ENCODE measurements at regions not wholly inside any gene's neighbourhood (a gene's known extent, or its start where the extent isn't known, plus 50 kb on each side); places are given as distances from the start of the nearest gene placed in this dataset.

GRCh38 chr5:105945203-105945972 lies 1725.3 kb downstream of the EFNA5 start:
- Histone ChIP-seq H3K27ac (ENCODE audit: low read depth, low read length, poor library complexity, severe bottlenecking) (no peak overlapping the region), H3K9ac (ENCODE audit: low read length) (no peak overlapping the region), H3K4me2 (ENCODE audit: low read length) (no peak overlapping the region), H3K36me3 (ENCODE audit: insufficient read depth, low read length) (no peaks in the 10 kb centered on the region), H3K9me2 (ENCODE audit: low read depth, low read length) (no peaks in the 10 kb centered on the region), H3K4me3 (ENCODE audit: low read depth, low read length, poor library complexity, severe bottlenecking) (no peak overlapping the region), H3K9me3 (ENCODE audit: low read length) (no peaks in the 10 kb centered on the region), H3K27me3 (ENCODE audit: insufficient read depth, low read length) (no peaks in the 10 kb centered on the region), H3F3A (ENCODE audit: insufficient read depth, low read length) (no peaks in the 10 kb centered on the region), H4K20me1 (ENCODE audit: insufficient read depth, low read length) (no peaks in the 10 kb centered on the region), H3K4me1 (ENCODE audit: insufficient read depth, low read length, severe bottlenecking) (no peaks in the 10 kb centered on the region), H3K79me2 (ENCODE audit: insufficient read depth, low read length) (no peaks in the 10 kb centered on the region), H2AFZ (ENCODE audit: low read length) (no peak overlapping the region)
- no peak for TF ChIP-seq CTCF (IDR thresholded peaks at IDR 0.05; ENCODE audit: low read length)
- TF ChIP-seq EZH2 (IDR thresholded peaks at IDR 0.05; ENCODE audit: borderline replicate concordance, low read length), result no peak

GRCh38 chr5:105940181-105940580 lies 1730.6 kb downstream of the EFNA5 start:
- Histone ChIP-seq H3K36me3 (ENCODE audit: insufficient read depth, low read length) (no peaks in the 10 kb centered on the region), H3F3A (ENCODE audit: insufficient read depth, low read length) (no peaks in the 10 kb centered on the region), H3K9me2 (ENCODE audit: low read depth, low read length) (no peaks in the 10 kb centered on the region)

GRCh38 chr5:105934171-105934570 lies 1736.6 kb downstream of the EFNA5 start:
- H3K4me1 ChIP-seq (ENCODE audit: insufficient read depth, low read length, severe bottlenecking), result no peaks in the 10 kb centered on the region
- no peak overlapping the region for H3K4me3 ChIP-seq (ENCODE audit: low read depth, low read length, poor library complexity, severe bottlenecking)
- no peaks in the 10 kb centered on the region for H3K9me2 ChIP-seq (ENCODE audit: low read depth, low read length)
- no peaks in the 10 kb centered on the region for H3F3A ChIP-seq (ENCODE audit: insufficient read depth, low read length)
- H3K9me3 ChIP-seq (ENCODE audit: low read length), result no peaks in the 10 kb centered on the region
- no peak overlapping the region for H2AFZ ChIP-seq (ENCODE audit: low read length)
- no peaks in the 10 kb centered on the region for H4K20me1 ChIP-seq (ENCODE audit: insufficient read depth, low read length)
- no peaks in the 10 kb centered on the region for H3K36me3 ChIP-seq (ENCODE audit: insufficient read depth, low read length)
- H3K4me2 ChIP-seq (ENCODE audit: low read length), result no peak overlapping the region
- no peak overlapping the region for H3K27ac ChIP-seq (ENCODE audit: low read depth, low read length, poor library complexity, severe bottlenecking)
- no peaks in the 10 kb centered on the region for H3K27me3 ChIP-seq (ENCODE audit: insufficient read depth, low read length)
- no peak overlapping the region for H3K9ac ChIP-seq (ENCODE audit: low read length)
- no peak for TF ChIP-seq EZH2 (IDR thresholded peaks at IDR 0.05; ENCODE audit: borderline replicate concordance, low read length)
- no peak for TF ChIP-seq CTCF (IDR thresholded peaks at IDR 0.05; ENCODE audit: low read length)
- H3K79me2 ChIP-seq (ENCODE audit: insufficient read depth, low read length), result no peaks in the 10 kb centered on the region

More at GRCh38 chr5:105940181-105940580, 1730.6 kb downstream of the EFNA5 start:
- H2AFZ ChIP-seq (ENCODE audit: low read length), result no peak overlapping the region
- no peaks in the 10 kb centered on the region for H3K9me3 ChIP-seq (ENCODE audit: low read length)
- H3K4me2 ChIP-seq (ENCODE audit: low read length), result no peak overlapping the region
- H4K20me1 ChIP-seq (ENCODE audit: insufficient read depth, low read length), result no peaks in the 10 kb centered on the region
- no peaks in the 10 kb centered on the region for H3K27me3 ChIP-seq (ENCODE audit: insufficient read depth, low read length)
- H3K27ac ChIP-seq (ENCODE audit: low read depth, low read length, poor library complexity, severe bottlenecking), result no peak overlapping the region
- H3K4me1 ChIP-seq (ENCODE audit: insufficient read depth, low read length, severe bottlenecking), result no peaks in the 10 kb centered on the region
- no peak overlapping the region for H3K9ac ChIP-seq (ENCODE audit: low read length)
- H3K79me2 ChIP-seq (ENCODE audit: insufficient read depth, low read length), result no peaks in the 10 kb centered on the region
- TF ChIP-seq EZH2 (IDR thresholded peaks at IDR 0.05; ENCODE audit: borderline replicate concordance, low read length) (no peak), CTCF (IDR thresholded peaks at IDR 0.05; ENCODE audit: low read length) (no peak)
- no peak overlapping the region for H3K4me3 ChIP-seq (ENCODE audit: low read depth, low read length, poor library complexity, severe bottlenecking)
